ENCODE measurements at regions not wholly inside any gene's neighbourhood (a gene's known extent, or its start where the extent isn't known, plus 50 kb on each side); places are given as distances from the start of the nearest gene placed in this dataset.

- DNase-seq = no peak
Observed at GRCh38 chr4:29521281-29521680, 1198.9 kb upstream of the PCDH7 start.

GRCh38 chr4:29536745-29537144, 1183.4 kb upstream of the PCDH7 start:
- DNase-seq = no peak

- no peak for DNase-seq
Observed at GRCh38 chr4:29538889-29539646, 1181.1 kb upstream of the PCDH7 start.

- no peak for DNase-seq
Observed at GRCh38 chr4:29540439-29541102, 1179.6 kb upstream of the PCDH7 start.

GRCh38 chr4:29541757-29542156, 1178.4 kb upstream of the PCDH7 start:
- peak in 1 of 5 donors; percentile 0 for DNase-seq

GRCh38 chr4:29549342-29549741, 1170.8 kb upstream of the PCDH7 start:
- DNase-seq = no peak

GRCh38 chr4:29551821-29552220, 1168.3 kb upstream of the PCDH7 start:
- no peak for DNase-seq

GRCh38 chr4:29553846-29554245, 1166.3 kb upstream of the PCDH7 start:
- DNase-seq = no peak

- no peak for DNase-seq
Observed at GRCh38 chr4:29558789-29559188, 1161.4 kb upstream of the PCDH7 start.

GRCh38 chr4:29559286-29559685, 1160.9 kb upstream of the PCDH7 start:
- no peak for DNase-seq

GRCh38 chr4:29560452-29560851, 1159.7 kb upstream of the PCDH7 start:
- DNase-seq = no peak

GRCh38 chr4:29565256-29565655, 1154.9 kb upstream of the PCDH7 start:
- no peak for DNase-seq

GRCh38 chr4:29566371-29566770, 1153.8 kb upstream of the PCDH7 start:
- DNase-seq = no peak

- DNase-seq = no peak
Observed at GRCh38 chr4:29571322-29571721, 1148.8 kb upstream of the PCDH7 start.

GRCh38 chr4:29578329-29578728, 1141.8 kb upstream of the PCDH7 start:
- DNase-seq = no peak

GRCh38 chr4:29581457-29581856, 1138.7 kb upstream of the PCDH7 start:
- no peak for DNase-seq

- no peak for DNase-seq
Observed at GRCh38 chr4:29588617-29589016, 1131.6 kb upstream of the PCDH7 start.

GRCh38 chr4:29596228-29596627, 1123.9 kb upstream of the PCDH7 start:
- DNase-seq = no peak

GRCh38 chr4:29619168-29619567, 1101.0 kb upstream of the PCDH7 start:
- DNase-seq = no peak

GRCh38 chr4:29632199-29632598, 1088.0 kb upstream of the PCDH7 start:
- no peak for DNase-seq

GRCh38 chr4:29636961-29637360, 1083.2 kb upstream of the PCDH7 start:
- no peak for DNase-seq

- no peak for DNase-seq
Observed at GRCh38 chr4:29653221-29653620, 1066.9 kb upstream of the PCDH7 start.

- no peak for DNase-seq
Observed at GRCh38 chr4:29680644-29681043, 1039.5 kb upstream of the PCDH7 start.

- no peak for DNase-seq
Observed at GRCh38 chr4:29704059-29704458, 1016.1 kb upstream of the PCDH7 start.

- DNase-seq = no peak
Observed at GRCh38 chr4:29708473-29708872, 1011.7 kb upstream of the PCDH7 start.
